SU-DHL-6 (cell line): ENCODE measurements at regions not wholly inside any gene's neighbourhood (a gene's known extent, or its start where the extent isn't known, plus 50 kb on each side); places are given as distances from the start of the nearest gene placed in this dataset.

Experiments used
- H2AFZ ChIP-seq: fragments of 200-600 bp; sonication (generic); 2 replicates; pipeline ENCODE4 v1.6.1; 2014; ENCODE audit warnings: low read depth, mild to moderate bottlenecking, moderate library complexity, mixed read lengths, antibody characterized with exemption, low read length; ENCODE audit not compliant: severe bottlenecking
- H3F3A ChIP-seq: fragments of 200-600 bp; shearing (Covaris generic); 2 replicates; pipeline ENCODE4 v1.6.0; 2016; ENCODE audit warnings: antibody characterized with exemption, mild to moderate bottlenecking; ENCODE audit not compliant: insufficient read depth
- H3K27ac ChIP-seq: fragments of 200-600 bp; sonication (generic); 2 replicates; pipeline ENCODE4 v1.5.1; 2016; ENCODE audit warnings: low read depth, mild to moderate bottlenecking, low read length, moderate library complexity, mixed read lengths
- H3K27me3 ChIP-seq: fragments of 200-600 bp; sonication (generic), shearing (Covaris generic); 2 replicates; pipeline ENCODE4 v1.6.0; 2014; ENCODE audit warnings: mild to moderate bottlenecking, low read length
- H3K36me3 ChIP-seq: fragments of 200-600 bp; sonication (generic); 2 replicates; pipeline ENCODE4 v1.6.1; 2014; ENCODE audit warnings: mild to moderate bottlenecking, low read length, mixed read lengths
- H3K4me2 ChIP-seq: fragments of 300-600, 200-600 bp; shearing (Covaris generic), sonication (generic); 2 replicates; pipeline ENCODE4 v1.6.0; 2014; ENCODE audit warnings: low read length, low read depth, mild to moderate bottlenecking; ENCODE audit not compliant: poor library complexity, severe bottlenecking
- H3K4me3 ChIP-seq: fragments of 200-600 bp; sonication (generic); 2 replicates; pipeline ENCODE4 v1.5.1; 2014; ENCODE audit warnings: antibody characterized with exemption, low read length, mild to moderate bottlenecking, mixed read lengths; ENCODE audit not compliant: insufficient read depth, poor library complexity, severe bottlenecking
- H3K79me2 ChIP-seq: fragments of 200-600 bp; sonication (generic); 2 replicates; pipeline ENCODE4 v1.6.1; 2014; ENCODE audit warnings: mild to moderate bottlenecking, low read length, moderate library complexity; ENCODE audit not compliant: insufficient read depth
- H3K9ac ChIP-seq: fragments of 200-600 bp; sonication (generic); 2 replicates; pipeline ENCODE4 v1.7.0; 2014; ENCODE audit warnings: mild to moderate bottlenecking, low read length
- H3K9me2 ChIP-seq: fragments of 200-600 bp; sonication (generic); replicated peaks from 2 replicates; pipeline ENCODE4 v1.6.1; 2014; ENCODE audit warnings: low read length; ENCODE audit not compliant: insufficient read depth
- H3K9me3 ChIP-seq: fragments of 200-600 bp; sonication (generic); 2 replicates; pipeline ENCODE4 v1.6.1; 2014; ENCODE audit warnings: low read length, mixed read lengths; ENCODE audit not compliant: insufficient read depth
- H4K20me1 ChIP-seq: fragments of 200-600 bp; sonication (generic); 2 replicates; pipeline ENCODE4 v1.6.1; 2014; ENCODE audit warnings: low read depth, mild to moderate bottlenecking, antibody characterized with exemption, low read length, moderate library complexity, mixed read lengths
- EZH2phosphoT487 ChIP-seq: fragments of 200-600 bp; sonication (generic), shearing (Covaris generic); conservative IDR thresholded peaks from 2 replicates; pipeline ENCODE4 v1.6.1; 2018; ENCODE audit warnings: mild to moderate bottlenecking, antibody characterized with exemption, low read length, moderate library complexity, mixed read lengths
- TF ChIP-seq, protein P1 (sequence below): fragments of 200-600 bp; sonication (generic); IDR thresholded peaks from one replicate; pipeline ENCODE4 v1.5.1; 2017; ENCODE audit warnings: antibody characterized with exemption, mild to moderate bottlenecking, low read length, moderate library complexity; ENCODE audit not compliant: insufficient read depth, poor library complexity, severe bottlenecking

DNA sequence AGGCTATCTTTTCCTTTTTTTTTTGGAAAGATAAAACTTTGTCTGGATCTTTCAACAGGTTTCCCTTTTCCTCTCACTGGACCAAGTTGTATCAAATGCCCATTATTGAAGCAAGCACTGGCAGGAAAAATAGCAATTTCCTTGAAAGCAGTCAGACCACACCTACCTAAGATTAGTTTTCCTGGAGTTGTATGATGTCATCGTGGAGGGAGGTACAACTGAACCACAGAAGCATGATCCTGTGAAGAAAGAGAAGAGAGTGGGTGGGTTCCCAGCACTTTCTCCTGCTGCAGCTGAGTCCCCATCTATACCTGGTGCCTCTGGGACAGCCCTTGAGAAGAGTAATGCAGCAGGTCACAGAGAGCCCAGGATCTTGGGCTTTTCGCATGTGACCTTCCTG is 63.6 kb upstream of the ERCC4 start:
- TF ChIP-seq, protein P1, sequence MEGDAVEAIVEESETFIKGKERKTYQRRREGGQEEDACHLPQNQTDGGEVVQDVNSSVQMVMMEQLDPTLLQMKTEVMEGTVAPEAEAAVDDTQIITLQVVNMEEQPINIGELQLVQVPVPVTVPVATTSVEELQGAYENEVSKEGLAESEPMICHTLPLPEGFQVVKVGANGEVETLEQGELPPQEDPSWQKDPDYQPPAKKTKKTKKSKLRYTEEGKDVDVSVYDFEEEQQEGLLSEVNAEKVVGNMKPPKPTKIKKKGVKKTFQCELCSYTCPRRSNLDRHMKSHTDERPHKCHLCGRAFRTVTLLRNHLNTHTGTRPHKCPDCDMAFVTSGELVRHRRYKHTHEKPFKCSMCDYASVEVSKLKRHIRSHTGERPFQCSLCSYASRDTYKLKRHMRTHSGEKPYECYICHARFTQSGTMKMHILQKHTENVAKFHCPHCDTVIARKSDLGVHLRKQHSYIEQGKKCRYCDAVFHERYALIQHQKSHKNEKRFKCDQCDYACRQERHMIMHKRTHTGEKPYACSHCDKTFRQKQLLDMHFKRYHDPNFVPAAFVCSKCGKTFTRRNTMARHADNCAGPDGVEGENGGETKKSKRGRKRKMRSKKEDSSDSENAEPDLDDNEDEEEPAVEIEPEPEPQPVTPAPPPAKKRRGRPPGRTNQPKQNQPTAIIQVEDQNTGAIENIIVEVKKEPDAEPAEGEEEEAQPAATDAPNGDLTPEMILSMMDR, result no peak
- TF ChIP-seq EZH2phosphoT487, result no peak
- no peaks in the 10 kb centered on the region for H3K9me2 ChIP-seq

DNA sequence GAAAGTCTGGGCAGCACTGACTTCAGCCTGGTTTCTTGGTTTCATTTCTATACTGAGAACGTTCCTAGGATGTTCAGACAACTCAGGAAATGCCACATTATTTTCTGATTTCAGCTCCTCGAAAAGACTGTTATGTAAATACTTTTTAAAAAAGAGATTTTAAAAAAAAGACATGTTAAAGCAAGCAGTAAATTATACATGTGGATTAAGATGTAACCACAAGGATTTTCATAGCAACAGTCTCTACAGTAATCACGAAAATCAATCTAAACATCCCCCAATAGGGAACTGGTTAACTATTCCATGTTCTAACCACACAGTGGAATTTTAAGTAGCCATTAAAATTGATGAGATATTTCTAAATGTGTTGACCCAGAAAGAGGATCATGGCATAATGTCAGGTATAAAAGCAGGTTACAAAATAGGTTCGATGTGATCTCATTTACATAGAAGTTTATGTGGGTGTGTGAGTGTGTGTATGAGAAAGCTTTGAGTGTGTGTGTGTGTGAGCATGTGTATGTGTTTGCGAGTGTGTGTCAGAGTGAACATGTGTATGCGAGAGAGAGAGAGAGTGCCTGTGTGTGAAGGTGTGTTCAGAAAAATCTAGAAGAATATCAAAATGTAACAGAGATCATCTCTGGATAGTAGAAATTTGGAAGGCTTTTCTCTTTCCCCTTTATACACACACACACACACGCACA is 63.0 kb upstream of the ERCC4 start:
- no peak overlapping the region for H3K4me2 ChIP-seq
- TF ChIP-seq, protein P1, result no peak
- no peak for TF ChIP-seq EZH2phosphoT487
- H3F3A ChIP-seq, result no peaks in the 10 kb centered on the region
- H3K79me2 ChIP-seq, result no peaks in the 10 kb centered on the region
- no peak overlapping the region for H2AFZ ChIP-seq
- H3K9me3 ChIP-seq, result no peaks in the 10 kb centered on the region
- no peaks in the 10 kb centered on the region for H3K27me3 ChIP-seq
- no peak overlapping the region for H3K4me3 ChIP-seq
- no peaks in the 10 kb centered on the region for H4K20me1 ChIP-seq
- no peaks in the 10 kb centered on the region for H3K36me3 ChIP-seq
- no peak overlapping the region for H3K27ac ChIP-seq
- no peak overlapping the region for H3K9ac ChIP-seq
- no peaks in the 10 kb centered on the region for H3K9me2 ChIP-seq

More for the DNA sequence above, 63.6 kb upstream of the ERCC4 start:
- no peak overlapping the region for H3K4me3 ChIP-seq
- no peaks in the 10 kb centered on the region for H3K79me2 ChIP-seq
- H3K9me3 ChIP-seq, result no peaks in the 10 kb centered on the region
- H4K20me1 ChIP-seq, result no peaks in the 10 kb centered on the region
- H2AFZ ChIP-seq, result no peak overlapping the region
- H3K36me3 ChIP-seq, result no peaks in the 10 kb centered on the region
- H3K9ac ChIP-seq, result no peak overlapping the region
- no peak overlapping the region for H3K4me2 ChIP-seq
- no peaks in the 10 kb centered on the region for H3F3A ChIP-seq
- no peaks in the 10 kb centered on the region for H3K27me3 ChIP-seq
- no peak overlapping the region for H3K27ac ChIP-seq

DNA sequence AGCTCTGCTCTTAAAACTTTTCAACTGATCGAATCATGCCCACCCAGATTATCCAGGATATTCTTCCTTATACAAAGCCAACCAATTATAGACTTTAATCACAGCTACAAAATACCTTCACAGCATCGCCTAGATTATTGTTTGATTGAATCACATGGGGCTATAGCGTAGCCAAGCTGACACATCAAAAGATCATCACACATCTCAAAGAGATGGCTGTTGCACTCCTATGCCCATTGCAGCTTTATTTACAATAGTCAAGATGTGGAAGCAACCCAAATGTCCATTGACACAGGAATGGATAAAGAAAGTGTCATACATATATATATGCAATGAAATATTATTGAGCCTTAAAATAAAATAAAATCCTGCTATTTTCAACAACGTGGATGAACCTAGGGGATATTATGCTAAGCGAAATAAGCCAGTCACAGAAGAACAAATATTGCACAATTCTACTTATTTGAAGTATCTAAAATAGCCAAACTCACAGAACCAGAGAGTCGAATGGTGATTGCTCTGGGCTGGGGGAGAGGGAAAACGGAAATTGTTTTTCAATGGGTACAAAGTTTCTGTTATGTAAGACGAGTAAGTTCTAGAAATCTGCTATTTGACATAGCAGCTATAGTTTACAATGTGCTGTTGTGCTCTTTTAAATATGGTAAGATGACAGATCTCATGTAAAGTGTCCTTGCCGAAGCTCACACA is 60.9 kb upstream of the ERCC4 start:
- Histone ChIP-seq H3F3A (no peaks in the 10 kb centered on the region), H3K4me3 (no peak overlapping the region), H3K27me3 (no peaks in the 10 kb centered on the region), H3K36me3 (no peaks in the 10 kb centered on the region), H3K9me3 (peaks cover 8% of the 10 kb centered on the region; the same call in 1 of the 2 replicates), H3K27ac (no peak overlapping the region), H3K79me2 (no peaks in the 10 kb centered on the region), H4K20me1 (no peaks in the 10 kb centered on the region), H2AFZ (no peak overlapping the region), H3K9me2 (no peaks in the 10 kb centered on the region), H3K9ac (no peak overlapping the region), H3K4me2 (no peak overlapping the region)
- TF ChIP-seq, protein P1, result no peak
- TF ChIP-seq EZH2phosphoT487, result no peak
